Heart left ventricle (tissue), 13 donors: ENCODE measurements at regions not wholly inside any gene's neighbourhood (a gene's known extent, or its start where the extent isn't known, plus 50 kb on each side); places are given as distances from the start of the nearest gene placed in this dataset.

Source experiments
- CTCF ChIP-seq, 12 donors: fragments of 200-600 bp; sonication (generic) in 4 of 12; IDR thresholded peaks; one replicate each; pipeline versions ENCODE4 v1.5.0 to v1.8.0; 2018 to 2022; ENCODE audit warnings: antibody characterized with exemption in 12 of 12, mild to moderate bottlenecking in 5 of 12
- POLR2A ChIP-seq, 2 donors: fragments of 450-650 bp; IDR thresholded peaks; one replicate each; pipeline ENCODE4 v1.6.1; 2017; ENCODE audit warnings: antibody characterized with exemption in 2 of 2, mild to moderate bottlenecking in 2 of 2, moderate library complexity in 2 of 2
- donor health status: ischemic (EF 13 %, LVEDD 7.1; RV severe dilation, severe dysfunction).
- donor health status: DM: no; HTN: yes; CAD: no.
- donor health status: DM: no; HTN: no; CAD: no.
- donor health status: ischemic (EF 25% LVEDD 6.9; RV normal size, moderate dysfunction).
- donor health status: ischemic (EF 25% LVEDD 5.7; RV mildly dilated, moderate dysfunction).
- donor health status: ischemic (EF 35%, LVEDD 5.7; RV mildly dilated, moderate dysfunction).
- donor health status: nonischemic (EF 11% LVEDD 7.7; RV severe dilation, severe dysfunction).
- donor health status: DM: yes; HTN: yes; CAD: no.
- donor health status: PGD.
- donor health status: ischemic (EF 29% LVEDD 5.4; RV normal size, mild dysfunction).
- donor health status: nonischemic (EF 23%, LVEDD 6.1; RV moderate dilation, normal function).

- no peak for TF ChIP-seq POLR2A (IDR thresholded peaks at IDR 0.05)
- no peak for TF ChIP-seq CTCF (IDR thresholded peaks at IDR 0.05)
Measured at GRCh38 chr11:115679945-115680344, 175.7 kb upstream of the CADM1 start.
